Panc1 (cell line): ENCODE measurements at regions not wholly inside any gene's neighbourhood (a gene's known extent, or its start where the extent isn't known, plus 50 kb on each side); places are given as distances from the start of the nearest gene placed in this dataset.

Experiments
- ATAC-seq: fragments of 200-7000 bp; cut with Tn5 transposase; 2 replicates; pipeline ENCODE4 v1.9.1; 2020; ENCODE audit warnings: mild to moderate bottlenecking, moderate library complexity
- BruUV-seq: library from RNA; stranded (reverse); fragments of 400-500 nt; replicated peaks from 2 replicates; lab custom pipeline; 2021; lab: Mats Ljungman, UMichigan
- CTCF ChIA-PET: fragments of 300-600 bp; sonication (Branson Sonifier 250); formaldehyde crosslinking; loops from one replicate; lab custom pipeline; 2022; ENCODE audit warnings: antibody characterized with exemption; lab: Charles Lee
- POLR2A ChIA-PET: fragments of 300-600 bp; sonication (Branson Sonifier 250); formaldehyde crosslinking; loops from one replicate; lab custom pipeline; 2022; ENCODE audit warnings: antibody characterized with exemption; lab: Charles Lee
- DNase-seq: peaks from one replicate; pipeline ENCODE4 v3.0.0-alpha.2; 2010; ENCODE audit warnings: low read depth, low spot score
- H3K27ac ChIP-seq: 2 replicates; pipeline ENCODE4 v1.5.1; 2011; ENCODE audit warnings: mild to moderate bottlenecking, low read length, inconsistent platforms
- H3K27me3 ChIP-seq: fragments of 200-500 bp; sonication (Bioruptor generic); 2 replicates; pipeline ENCODE4 v1.6.0; 2014; ENCODE audit warnings: low read length, inconsistent platforms; ENCODE audit not compliant: control insufficient read depth, insufficient read depth
- H3K36me3 ChIP-seq: fragments of 200-500 bp; sonication (Bioruptor generic); 2 replicates; pipeline ENCODE4 v1.5.1; 2014; ENCODE audit warnings: inconsistent platforms, mild to moderate bottlenecking, low read length, moderate library complexity; ENCODE audit not compliant: control insufficient read depth, insufficient read depth
- H3K4me1 ChIP-seq: 2 replicates; pipeline ENCODE4 v1.5.1; 2011; ENCODE audit warnings: inconsistent platforms, mild to moderate bottlenecking, low read length, moderate library complexity; ENCODE audit not compliant: control insufficient read depth, insufficient read depth
- H3K4me3 ChIP-seq, 2 experiments: 2 replicates each; pipeline ENCODE4 v1.5.1; 2011 to 2012; ENCODE audit warnings: low read depth in 2 of 2, low read length in 2 of 2, mild to moderate bottlenecking in 2 of 2, inconsistent platforms in 1 of 2, moderate library complexity in 1 of 2
- H3K9me3 ChIP-seq: fragments of 200-500 bp; sonication (Bioruptor generic); 2 replicates; pipeline ENCODE4 v1.5.1; 2014; ENCODE audit warnings: low read depth, mild to moderate bottlenecking, inconsistent platforms, low read length, moderate library complexity; ENCODE audit not compliant: control insufficient read depth, insufficient read depth
- POLR2AphosphoS5 ChIP-seq: IDR thresholded peaks from 2 replicates; pipeline ENCODE4 v1.6.1; 2012; ENCODE audit warnings: mild to moderate bottlenecking, low read depth, low read length, moderate library complexity
- SIN3A ChIP-seq: IDR thresholded peaks from 2 replicates; pipeline ENCODE4 v1.6.1; 2012; ENCODE audit warnings: low read depth, mild to moderate bottlenecking, low read length, moderate library complexity, borderline replicate concordance; ENCODE audit not compliant: insufficient read depth
- TCF7L2 ChIP-seq: IDR thresholded peaks from 2 replicates; pipeline ENCODE4 v1.6.1; 2011; ENCODE audit warnings: mild to moderate bottlenecking, low read depth, low read length, inconsistent platforms
- in situ Hi-C: cut with HindIII; loops from 2 replicates; pipeline ENCODE4 v1.10.0; 2016; ENCODE audit warnings: low sequenced_read_pairs, low pct_unique_long_range_greater_than_20kb
- intact Hi-C: fragments of 100-400 bp; cut with micrococcal nuclease; formaldehyde crosslinking; loops from one replicate; pipeline ENCODE4 v1.10.0; 2022; ENCODE audit not compliant: unreplicated experiment
- TF ChIP-seq, protein P1 (sequence below): fragments of 450-650 bp; IDR thresholded peaks from 2 replicates; pipeline ENCODE4 v1.5.1; 2017; ENCODE audit warnings: mild to moderate bottlenecking
- TF ChIP-seq, protein P2 (sequence below), 2 experiments: IDR thresholded peaks; 2 replicates each; pipeline ENCODE4 v1.6.1; 2011 to 2012; ENCODE audit warnings: low read depth in 2 of 2, control low read depth in 1 of 2, low read length in 1 of 2, mild to moderate bottlenecking in 1 of 2, moderate library complexity in 1 of 2; ENCODE audit not compliant: insufficient read depth in 1 of 2

DNA sequence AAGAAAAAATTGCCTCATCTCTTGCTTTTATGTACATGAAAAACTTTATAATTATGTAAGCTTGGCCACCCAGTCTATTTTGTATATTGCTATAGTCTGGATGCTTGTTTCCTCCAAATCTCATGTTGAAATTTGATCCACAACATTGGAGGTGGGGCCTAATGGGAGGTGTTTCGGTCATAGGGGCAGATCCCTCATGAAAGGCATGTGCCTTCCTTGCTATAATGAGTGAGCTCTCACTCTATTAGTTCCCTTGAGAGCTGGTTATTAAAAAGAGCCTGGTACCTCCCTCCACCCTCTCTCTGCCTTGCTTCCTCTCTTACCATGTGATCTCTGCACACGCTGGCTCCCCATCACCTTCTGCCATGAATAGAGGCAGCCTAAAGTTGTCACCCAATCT lies 1005.1 kb downstream of the PCDH9 start:
- no peaks in the 10 kb centered on the region for H3K4me1 ChIP-seq
- ATAC-seq (no peak), DNase-seq (no peak)
- no peaks in the 10 kb centered on the region for H3K36me3 ChIP-seq
- H3K9me3 ChIP-seq: no peaks in the 10 kb centered on the region
- no TSS peak for BruUV-seq
- in situ Hi-C loops: no loop called here
- no peak overlapping the region for H3K4me3 ChIP-seq
- H3K27ac ChIP-seq: no peak overlapping the region
- no peaks in the 10 kb centered on the region for H3K27me3 ChIP-seq
- CTCF ChIA-PET: no interaction called here
- intact Hi-C loops: no loop called here
- POLR2A ChIA-PET: no interaction called here
- TF ChIP-seq, protein P1, sequence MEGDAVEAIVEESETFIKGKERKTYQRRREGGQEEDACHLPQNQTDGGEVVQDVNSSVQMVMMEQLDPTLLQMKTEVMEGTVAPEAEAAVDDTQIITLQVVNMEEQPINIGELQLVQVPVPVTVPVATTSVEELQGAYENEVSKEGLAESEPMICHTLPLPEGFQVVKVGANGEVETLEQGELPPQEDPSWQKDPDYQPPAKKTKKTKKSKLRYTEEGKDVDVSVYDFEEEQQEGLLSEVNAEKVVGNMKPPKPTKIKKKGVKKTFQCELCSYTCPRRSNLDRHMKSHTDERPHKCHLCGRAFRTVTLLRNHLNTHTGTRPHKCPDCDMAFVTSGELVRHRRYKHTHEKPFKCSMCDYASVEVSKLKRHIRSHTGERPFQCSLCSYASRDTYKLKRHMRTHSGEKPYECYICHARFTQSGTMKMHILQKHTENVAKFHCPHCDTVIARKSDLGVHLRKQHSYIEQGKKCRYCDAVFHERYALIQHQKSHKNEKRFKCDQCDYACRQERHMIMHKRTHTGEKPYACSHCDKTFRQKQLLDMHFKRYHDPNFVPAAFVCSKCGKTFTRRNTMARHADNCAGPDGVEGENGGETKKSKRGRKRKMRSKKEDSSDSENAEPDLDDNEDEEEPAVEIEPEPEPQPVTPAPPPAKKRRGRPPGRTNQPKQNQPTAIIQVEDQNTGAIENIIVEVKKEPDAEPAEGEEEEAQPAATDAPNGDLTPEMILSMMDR: no peak
- TF ChIP-seq POLR2AphosphoS5 (no peak), SIN3A (no peak), TCF7L2 (no peak)
- TF ChIP-seq, protein P2, sequence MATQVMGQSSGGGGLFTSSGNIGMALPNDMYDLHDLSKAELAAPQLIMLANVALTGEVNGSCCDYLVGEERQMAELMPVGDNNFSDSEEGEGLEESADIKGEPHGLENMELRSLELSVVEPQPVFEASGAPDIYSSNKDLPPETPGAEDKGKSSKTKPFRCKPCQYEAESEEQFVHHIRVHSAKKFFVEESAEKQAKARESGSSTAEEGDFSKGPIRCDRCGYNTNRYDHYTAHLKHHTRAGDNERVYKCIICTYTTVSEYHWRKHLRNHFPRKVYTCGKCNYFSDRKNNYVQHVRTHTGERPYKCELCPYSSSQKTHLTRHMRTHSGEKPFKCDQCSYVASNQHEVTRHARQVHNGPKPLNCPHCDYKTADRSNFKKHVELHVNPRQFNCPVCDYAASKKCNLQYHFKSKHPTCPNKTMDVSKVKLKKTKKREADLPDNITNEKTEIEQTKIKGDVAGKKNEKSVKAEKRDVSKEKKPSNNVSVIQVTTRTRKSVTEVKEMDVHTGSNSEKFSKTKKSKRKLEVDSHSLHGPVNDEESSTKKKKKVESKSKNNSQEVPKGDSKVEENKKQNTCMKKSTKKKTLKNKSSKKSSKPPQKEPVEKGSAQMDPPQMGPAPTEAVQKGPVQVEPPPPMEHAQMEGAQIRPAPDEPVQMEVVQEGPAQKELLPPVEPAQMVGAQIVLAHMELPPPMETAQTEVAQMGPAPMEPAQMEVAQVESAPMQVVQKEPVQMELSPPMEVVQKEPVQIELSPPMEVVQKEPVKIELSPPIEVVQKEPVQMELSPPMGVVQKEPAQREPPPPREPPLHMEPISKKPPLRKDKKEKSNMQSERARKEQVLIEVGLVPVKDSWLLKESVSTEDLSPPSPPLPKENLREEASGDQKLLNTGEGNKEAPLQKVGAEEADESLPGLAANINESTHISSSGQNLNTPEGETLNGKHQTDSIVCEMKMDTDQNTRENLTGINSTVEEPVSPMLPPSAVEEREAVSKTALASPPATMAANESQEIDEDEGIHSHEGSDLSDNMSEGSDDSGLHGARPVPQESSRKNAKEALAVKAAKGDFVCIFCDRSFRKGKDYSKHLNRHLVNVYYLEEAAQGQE (IDR thresholded peaks at IDR 0.05; ENCODE audit: insufficient read depth in 1 of 2, low read depth in 2 of 2, low read length in 1 of 2): no peak

DNA sequence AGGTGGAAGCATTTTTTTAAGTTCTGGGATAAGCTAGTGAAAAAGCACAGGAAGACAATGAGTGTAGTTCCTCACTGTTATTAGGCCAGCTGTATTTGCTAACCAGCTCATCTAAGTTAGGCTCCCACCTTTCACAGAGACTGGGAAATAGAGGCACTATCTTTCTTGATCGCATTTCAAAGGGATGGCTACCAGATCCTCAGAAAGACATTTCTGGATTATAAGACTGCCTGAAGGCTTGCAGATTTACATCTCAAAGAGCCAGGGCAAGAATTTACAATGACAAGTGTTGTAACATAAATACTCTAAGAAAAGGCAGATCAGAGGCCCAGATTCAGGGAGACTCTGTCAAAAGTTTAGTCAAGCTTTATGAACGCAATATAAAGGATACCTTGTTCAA lies 1005.5 kb downstream of the PCDH9 start:
- in situ Hi-C loops (no loop called here), intact Hi-C loops (no loop called here)
- TF ChIP-seq SIN3A: no peak
- TF ChIP-seq, protein P1: no peak
- no peak for TF ChIP-seq TCF7L2
- TF ChIP-seq, protein P2 (IDR thresholded peaks at IDR 0.05; ENCODE audit: insufficient read depth in 1 of 2, low read depth in 2 of 2, low read length in 1 of 2): no peak
- TF ChIP-seq POLR2AphosphoS5: no peak
- no peaks in the 10 kb centered on the region for H3K4me1 ChIP-seq
- H3K27me3 ChIP-seq: no peaks in the 10 kb centered on the region
- no peaks in the 10 kb centered on the region for H3K36me3 ChIP-seq
- ATAC-seq (no peak), DNase-seq (no peak)
- no peaks in the 10 kb centered on the region for H3K9me3 ChIP-seq
- ChIA-PET POLR2A (no interaction called here), CTCF (no interaction called here)
- BruUV-seq: no TSS peak
- H3K4me3 ChIP-seq: no peak overlapping the region
- no peak overlapping the region for H3K27ac ChIP-seq
